K562 (cell line): ENCODE measurements at regions not wholly inside any gene's neighbourhood (a gene's known extent, or its start where the extent isn't known, plus 50 kb on each side); places are given as distances from the start of the nearest gene placed in this dataset.

Experiments used
- ETV5 ChIP-seq: sonication (generic); formaldehyde crosslinking; IDR thresholded peaks from 2 replicates; pipeline ENCODE4 v1.4.0; 2020; ENCODE audit warnings: low read depth, mild to moderate bottlenecking, missing genetic modification reagents
- FUS ChIP-seq: fragments of 200-400 bp; formaldehyde crosslinking; optimal IDR thresholded peaks from 2 replicates; pipeline ENCODE3; 2017; ENCODE audit warnings: low read depth, low read length
- HNRNPK ChIP-seq: fragments of 200-400 bp; formaldehyde crosslinking; IDR thresholded peaks from one replicate; pipeline ENCODE4 v1.6.1; 2018; ENCODE audit warnings: mild to moderate bottlenecking, low read depth, low read length; ENCODE audit not compliant: poor library complexity, severe bottlenecking
- NR2F6 ChIP-seq: fragments of 450-650 bp; formaldehyde crosslinking; IDR thresholded peaks from 2 replicates; pipeline ENCODE4 v1.4.0; 2020; ENCODE audit warnings: mild to moderate bottlenecking
- TEAD4 ChIP-seq, 2 experiments: sonication (generic) in 1 of 2; formaldehyde crosslinking in 1 of 2; IDR thresholded peaks; 2 replicates each; pipeline versions ENCODE4 v1.6.1 to v1.8.0; 2012 to 2022; ENCODE audit warnings: borderline replicate concordance in 1 of 2, inconsistent platforms in 1 of 2, low read length in 1 of 2, mild to moderate bottlenecking in 1 of 2, missing genetic modification reagents in 1 of 2
- TF ChIP-seq, protein P1 (sequence below): fragments of 450-650 bp; IDR thresholded peaks from 2 replicates; pipeline ENCODE4 v1.6.1; 2016; ENCODE audit warnings: mild to moderate bottlenecking, moderate library complexity
- TF ChIP-seq, protein P2 (sequence below), 3 experiments: fragments of 200-800 bp in 1 of 3; sonication (Bioruptor generic) in 1 of 3; sonication (generic) in 1 of 3; formaldehyde crosslinking in 1 of 3; IDR thresholded peaks; 2 replicates each; pipeline versions ENCODE4 v1.6.1 to v1.8.0; 2016 to 2022; ENCODE audit warnings: mild to moderate bottlenecking in 2 of 3, missing compliant biosample characterization in 2 of 3, missing genetic modification characterization in 2 of 3, missing genetic modification reagents in 1 of 3
- TF ChIP-seq, protein P3 (sequence below): fragments of 150-350 bp; IDR thresholded peaks from 2 replicates; pipeline ENCODE4 v1.6.1; 2014; ENCODE audit warnings: low read depth, mild to moderate bottlenecking, low read length, borderline replicate concordance

DNA sequence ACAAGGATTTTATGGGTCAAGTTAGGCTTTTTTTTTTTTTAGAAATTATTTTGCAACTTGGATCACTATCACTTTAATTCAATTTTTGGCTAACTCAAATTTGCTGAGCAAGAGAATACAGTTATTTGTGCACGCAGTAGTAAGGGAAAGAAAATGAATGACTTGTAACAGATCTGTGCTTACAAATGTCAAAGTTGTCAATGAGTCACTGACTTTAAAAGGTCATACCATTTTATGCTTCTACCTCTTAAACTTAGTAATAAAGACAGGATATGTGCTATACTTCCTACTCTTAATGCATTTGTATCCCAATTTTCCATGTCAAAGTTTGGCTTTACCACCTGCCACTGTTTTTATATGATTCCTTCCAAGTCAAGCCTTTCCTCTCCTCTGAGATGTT, 131.1 kb upstream of the FBXO33 start (continued):
- TF ChIP-seq, protein P1, sequence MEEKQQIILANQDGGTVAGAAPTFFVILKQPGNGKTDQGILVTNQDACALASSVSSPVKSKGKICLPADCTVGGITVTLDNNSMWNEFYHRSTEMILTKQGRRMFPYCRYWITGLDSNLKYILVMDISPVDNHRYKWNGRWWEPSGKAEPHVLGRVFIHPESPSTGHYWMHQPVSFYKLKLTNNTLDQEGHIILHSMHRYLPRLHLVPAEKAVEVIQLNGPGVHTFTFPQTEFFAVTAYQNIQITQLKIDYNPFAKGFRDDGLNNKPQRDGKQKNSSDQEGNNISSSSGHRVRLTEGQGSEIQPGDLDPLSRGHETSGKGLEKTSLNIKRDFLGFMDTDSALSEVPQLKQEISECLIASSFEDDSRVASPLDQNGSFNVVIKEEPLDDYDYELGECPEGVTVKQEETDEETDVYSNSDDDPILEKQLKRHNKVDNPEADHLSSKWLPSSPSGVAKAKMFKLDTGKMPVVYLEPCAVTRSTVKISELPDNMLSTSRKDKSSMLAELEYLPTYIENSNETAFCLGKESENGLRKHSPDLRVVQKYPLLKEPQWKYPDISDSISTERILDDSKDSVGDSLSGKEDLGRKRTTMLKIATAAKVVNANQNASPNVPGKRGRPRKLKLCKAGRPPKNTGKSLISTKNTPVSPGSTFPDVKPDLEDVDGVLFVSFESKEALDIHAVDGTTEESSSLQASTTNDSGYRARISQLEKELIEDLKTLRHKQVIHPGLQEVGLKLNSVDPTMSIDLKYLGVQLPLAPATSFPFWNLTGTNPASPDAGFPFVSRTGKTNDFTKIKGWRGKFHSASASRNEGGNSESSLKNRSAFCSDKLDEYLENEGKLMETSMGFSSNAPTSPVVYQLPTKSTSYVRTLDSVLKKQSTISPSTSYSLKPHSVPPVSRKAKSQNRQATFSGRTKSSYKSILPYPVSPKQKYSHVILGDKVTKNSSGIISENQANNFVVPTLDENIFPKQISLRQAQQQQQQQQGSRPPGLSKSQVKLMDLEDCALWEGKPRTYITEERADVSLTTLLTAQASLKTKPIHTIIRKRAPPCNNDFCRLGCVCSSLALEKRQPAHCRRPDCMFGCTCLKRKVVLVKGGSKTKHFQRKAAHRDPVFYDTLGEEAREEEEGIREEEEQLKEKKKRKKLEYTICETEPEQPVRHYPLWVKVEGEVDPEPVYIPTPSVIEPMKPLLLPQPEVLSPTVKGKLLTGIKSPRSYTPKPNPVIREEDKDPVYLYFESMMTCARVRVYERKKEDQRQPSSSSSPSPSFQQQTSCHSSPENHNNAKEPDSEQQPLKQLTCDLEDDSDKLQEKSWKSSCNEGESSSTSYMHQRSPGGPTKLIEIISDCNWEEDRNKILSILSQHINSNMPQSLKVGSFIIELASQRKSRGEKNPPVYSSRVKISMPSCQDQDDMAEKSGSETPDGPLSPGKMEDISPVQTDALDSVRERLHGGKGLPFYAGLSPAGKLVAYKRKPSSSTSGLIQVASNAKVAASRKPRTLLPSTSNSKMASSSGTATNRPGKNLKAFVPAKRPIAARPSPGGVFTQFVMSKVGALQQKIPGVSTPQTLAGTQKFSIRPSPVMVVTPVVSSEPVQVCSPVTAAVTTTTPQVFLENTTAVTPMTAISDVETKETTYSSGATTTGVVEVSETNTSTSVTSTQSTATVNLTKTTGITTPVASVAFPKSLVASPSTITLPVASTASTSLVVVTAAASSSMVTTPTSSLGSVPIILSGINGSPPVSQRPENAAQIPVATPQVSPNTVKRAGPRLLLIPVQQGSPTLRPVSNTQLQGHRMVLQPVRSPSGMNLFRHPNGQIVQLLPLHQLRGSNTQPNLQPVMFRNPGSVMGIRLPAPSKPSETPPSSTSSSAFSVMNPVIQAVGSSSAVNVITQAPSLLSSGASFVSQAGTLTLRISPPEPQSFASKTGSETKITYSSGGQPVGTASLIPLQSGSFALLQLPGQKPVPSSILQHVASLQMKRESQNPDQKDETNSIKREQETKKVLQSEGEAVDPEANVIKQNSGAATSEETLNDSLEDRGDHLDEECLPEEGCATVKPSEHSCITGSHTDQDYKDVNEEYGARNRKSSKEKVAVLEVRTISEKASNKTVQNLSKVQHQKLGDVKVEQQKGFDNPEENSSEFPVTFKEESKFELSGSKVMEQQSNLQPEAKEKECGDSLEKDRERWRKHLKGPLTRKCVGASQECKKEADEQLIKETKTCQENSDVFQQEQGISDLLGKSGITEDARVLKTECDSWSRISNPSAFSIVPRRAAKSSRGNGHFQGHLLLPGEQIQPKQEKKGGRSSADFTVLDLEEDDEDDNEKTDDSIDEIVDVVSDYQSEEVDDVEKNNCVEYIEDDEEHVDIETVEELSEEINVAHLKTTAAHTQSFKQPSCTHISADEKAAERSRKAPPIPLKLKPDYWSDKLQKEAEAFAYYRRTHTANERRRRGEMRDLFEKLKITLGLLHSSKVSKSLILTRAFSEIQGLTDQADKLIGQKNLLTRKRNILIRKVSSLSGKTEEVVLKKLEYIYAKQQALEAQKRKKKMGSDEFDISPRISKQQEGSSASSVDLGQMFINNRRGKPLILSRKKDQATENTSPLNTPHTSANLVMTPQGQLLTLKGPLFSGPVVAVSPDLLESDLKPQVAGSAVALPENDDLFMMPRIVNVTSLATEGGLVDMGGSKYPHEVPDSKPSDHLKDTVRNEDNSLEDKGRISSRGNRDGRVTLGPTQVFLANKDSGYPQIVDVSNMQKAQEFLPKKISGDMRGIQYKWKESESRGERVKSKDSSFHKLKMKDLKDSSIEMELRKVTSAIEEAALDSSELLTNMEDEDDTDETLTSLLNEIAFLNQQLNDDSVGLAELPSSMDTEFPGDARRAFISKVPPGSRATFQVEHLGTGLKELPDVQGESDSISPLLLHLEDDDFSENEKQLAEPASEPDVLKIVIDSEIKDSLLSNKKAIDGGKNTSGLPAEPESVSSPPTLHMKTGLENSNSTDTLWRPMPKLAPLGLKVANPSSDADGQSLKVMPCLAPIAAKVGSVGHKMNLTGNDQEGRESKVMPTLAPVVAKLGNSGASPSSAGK: no peak
- no peak for TF ChIP-seq ETV5
- TF ChIP-seq, protein P2, sequence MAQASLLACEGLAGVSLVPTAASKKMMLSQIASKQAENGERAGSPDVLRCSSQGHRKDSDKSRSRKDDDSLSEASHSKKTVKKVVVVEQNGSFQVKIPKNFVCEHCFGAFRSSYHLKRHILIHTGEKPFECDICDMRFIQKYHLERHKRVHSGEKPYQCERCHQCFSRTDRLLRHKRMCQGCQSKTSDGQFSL (CRISPR knock-in tag; IDR thresholded peaks at IDR 0.05): no peak
- TF ChIP-seq, protein P2 (tag; IDR thresholded peaks at IDR 0.05): no peak
- TF ChIP-seq NR2F6 (CRISPR knock-in tag): no peak
- no peak for TF ChIP-seq TEAD4 (IDR thresholded peaks at IDR 0.05; ENCODE audit: low read length)
- TF ChIP-seq TEAD4 (CRISPR knock-in tag; IDR thresholded peaks at IDR 0.05; ENCODE audit: borderline replicate concordance): no peak
- TF ChIP-seq HNRNPK: no peak
- TF ChIP-seq, protein P3, sequence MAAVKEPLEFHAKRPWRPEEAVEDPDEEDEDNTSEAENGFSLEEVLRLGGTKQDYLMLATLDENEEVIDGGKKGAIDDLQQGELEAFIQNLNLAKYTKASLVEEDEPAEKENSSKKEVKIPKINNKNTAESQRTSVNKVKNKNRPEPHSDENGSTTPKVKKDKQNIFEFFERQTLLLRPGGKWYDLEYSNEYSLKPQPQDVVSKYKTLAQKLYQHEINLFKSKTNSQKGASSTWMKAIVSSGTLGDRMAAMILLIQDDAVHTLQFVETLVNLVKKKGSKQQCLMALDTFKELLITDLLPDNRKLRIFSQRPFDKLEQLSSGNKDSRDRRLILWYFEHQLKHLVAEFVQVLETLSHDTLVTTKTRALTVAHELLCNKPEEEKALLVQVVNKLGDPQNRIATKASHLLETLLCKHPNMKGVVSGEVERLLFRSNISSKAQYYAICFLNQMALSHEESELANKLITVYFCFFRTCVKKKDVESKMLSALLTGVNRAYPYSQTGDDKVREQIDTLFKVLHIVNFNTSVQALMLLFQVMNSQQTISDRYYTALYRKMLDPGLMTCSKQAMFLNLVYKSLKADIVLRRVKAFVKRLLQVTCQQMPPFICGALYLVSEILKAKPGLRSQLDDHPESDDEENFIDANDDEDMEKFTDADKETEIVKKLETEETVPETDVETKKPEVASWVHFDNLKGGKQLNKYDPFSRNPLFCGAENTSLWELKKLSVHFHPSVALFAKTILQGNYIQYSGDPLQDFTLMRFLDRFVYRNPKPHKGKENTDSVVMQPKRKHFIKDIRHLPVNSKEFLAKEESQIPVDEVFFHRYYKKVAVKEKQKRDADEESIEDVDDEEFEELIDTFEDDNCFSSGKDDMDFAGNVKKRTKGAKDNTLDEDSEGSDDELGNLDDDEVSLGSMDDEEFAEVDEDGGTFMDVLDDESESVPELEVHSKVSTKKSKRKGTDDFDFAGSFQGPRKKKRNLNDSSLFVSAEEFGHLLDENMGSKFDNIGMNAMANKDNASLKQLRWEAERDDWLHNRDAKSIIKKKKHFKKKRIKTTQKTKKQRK: no peak
- no peak for TF ChIP-seq FUS
